PC-3 (cell line): ENCODE measurements at regions not wholly inside any gene's neighbourhood (a gene's known extent, or its start where the extent isn't known, plus 50 kb on each side); places are given as distances from the start of the nearest gene placed in this dataset.

Experiments used
- ATAC-seq: fragments of 200-7000 bp; cut with Tn5 transposase; 2 replicates; pipeline ENCODE4 v1.9.1; 2020; ENCODE audit warnings: mild to moderate bottlenecking, moderate library complexity
- BruUV-seq: library from RNA; stranded (reverse); fragments of 400-500 nt; replicated peaks from 2 replicates; lab custom pipeline; 2021; lab: Mats Ljungman, UMichigan
- CTCF ChIA-PET: fragments of 300-600 bp; sonication (Branson Sonifier 250); formaldehyde crosslinking; loops from one replicate; lab custom pipeline; 2022; ENCODE audit warnings: antibody characterized with exemption; lab: Charles Lee
- POLR2A ChIA-PET: fragments of 300-600 bp; sonication (Branson Sonifier 250); formaldehyde crosslinking; loops from one replicate; lab custom pipeline; 2022; ENCODE audit warnings: antibody characterized with exemption; ENCODE audit not compliant: unreplicated experiment; lab: Charles Lee
- DNase-seq: peaks from one replicate; pipeline ENCODE4 v3.0.0-alpha.2; 2015
- H2AFZ ChIP-seq: fragments of 300-600 bp; sonication (generic); 2 replicates; pipeline ENCODE4 v1.6.0; 2016; ENCODE audit warnings: antibody characterized with exemption, low read length
- H3F3A ChIP-seq: fragments of 300-600 bp; sonication (generic); one replicate; pipeline ENCODE4 v1.6.0; 2017; ENCODE audit warnings: antibody characterized with exemption, low read length, control low read depth, mild to moderate bottlenecking; ENCODE audit not compliant: unreplicated experiment
- H3K27ac ChIP-seq: fragments of 300-600 bp; sonication (generic); 2 replicates; pipeline ENCODE4 v1.5.1; 2016; ENCODE audit warnings: mild to moderate bottlenecking, low read length
- H3K27me3 ChIP-seq: fragments of 300-600 bp; sonication (generic); 2 replicates; pipeline ENCODE4 v1.6.1; 2016; ENCODE audit warnings: low read length, mixed read lengths
- H3K36me3 ChIP-seq: fragments of 300-600 bp; sonication (generic); 2 replicates; pipeline ENCODE4 v1.6.1; 2016; ENCODE audit warnings: low read depth, mixed run types, low read length, mixed read lengths
- H3K4me1 ChIP-seq: fragments of 300-600 bp; sonication (generic); 2 replicates; pipeline ENCODE4 v1.5.1; 2016; ENCODE audit warnings: low read length; ENCODE audit not compliant: insufficient read depth
- H3K4me2 ChIP-seq: fragments of 300-600 bp; sonication (generic); 2 replicates; pipeline ENCODE4 v1.6.0; 2016; ENCODE audit warnings: low read length
- H3K4me3 ChIP-seq: fragments of 300-600 bp; sonication (generic); 2 replicates; pipeline ENCODE4 v1.5.1; 2016; ENCODE audit warnings: mild to moderate bottlenecking, low read length, mixed read lengths
- H3K79me2 ChIP-seq: fragments of 300-600 bp; sonication (generic); 2 replicates; pipeline ENCODE4 v1.6.1; 2017; ENCODE audit warnings: low read length, mixed read lengths
- H3K9ac ChIP-seq: fragments of 300-600 bp; sonication (generic); 2 replicates; pipeline ENCODE4 v1.6.0; 2016; ENCODE audit warnings: mild to moderate bottlenecking, low read length
- H3K9me2 ChIP-seq: fragments of 300-600 bp; sonication (generic); replicated peaks from 2 replicates; pipeline ENCODE4 v1.6.1; 2016; ENCODE audit warnings: mixed run types, low read length, mixed read lengths
- H3K9me3 ChIP-seq: fragments of 300-600 bp; sonication (generic); 2 replicates; pipeline ENCODE4 v1.6.1; 2016; ENCODE audit warnings: low read length, mixed read lengths
- H4K20me1 ChIP-seq: fragments of 300-600 bp; sonication (generic); 2 replicates; pipeline ENCODE4 v1.6.1; 2016; ENCODE audit warnings: low read length, mixed read lengths
- EZH2 ChIP-seq: fragments of 300-600 bp; sonication (generic); IDR thresholded peaks from one replicate; pipeline ENCODE4 v1.6.1; 2017; ENCODE audit warnings: antibody characterized with exemption, mild to moderate bottlenecking, low read length; ENCODE audit not compliant: unreplicated experiment
- EZH2phosphoT487 ChIP-seq: fragments of 300-600 bp; sonication (generic); IDR thresholded peaks from 2 replicates; pipeline ENCODE4 v1.6.1; 2018; ENCODE audit warnings: mild to moderate bottlenecking, antibody characterized with exemption, low read length, borderline replicate concordance
- intact Hi-C: fragments of 100-400 bp; cut with micrococcal nuclease; formaldehyde crosslinking; loops from 2 replicates; pipeline ENCODE4 v1.9.0; 2023
- TF ChIP-seq, protein P1 (sequence below): fragments of 300-600 bp; sonication (generic); conservative IDR thresholded peaks from 2 replicates; pipeline ENCODE4 v1.5.1; 2017; ENCODE audit warnings: antibody characterized with exemption, low read depth, mild to moderate bottlenecking, low read length

DNA sequence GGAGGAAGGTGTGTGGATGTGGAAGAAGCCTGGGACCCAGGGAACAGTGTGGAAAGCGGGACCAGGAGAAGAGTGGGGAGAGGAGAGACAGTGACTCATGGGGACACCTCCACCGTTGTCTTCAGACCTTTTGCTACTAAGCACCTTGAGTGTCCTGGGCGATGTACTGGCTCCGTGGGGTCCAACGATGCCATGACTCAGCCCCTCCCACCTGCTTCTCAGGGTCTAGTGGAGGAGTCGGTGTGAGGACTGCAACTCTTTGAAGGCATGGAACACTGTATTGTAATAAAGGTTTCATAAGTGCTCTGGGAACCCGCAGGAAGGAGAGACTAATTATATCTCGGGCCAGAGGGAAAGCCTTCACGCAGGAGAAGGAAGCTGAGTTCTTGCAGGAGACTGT is 166.9 kb upstream of the KL start:
- Histone ChIP-seq H3K9ac (no peak overlapping the region), H3K27me3 (no peaks in the 10 kb centered on the region), H3K27ac (no peak overlapping the region), H2AFZ (no peak overlapping the region), H3K4me1 (peaks cover 24% of the 10 kb centered on the region), H3F3A (no peaks in the 10 kb centered on the region), H3K4me3 (no peak overlapping the region), H3K9me3 (no peaks in the 10 kb centered on the region), H3K79me2 (no peaks in the 10 kb centered on the region), H3K9me2 (no peaks in the 10 kb centered on the region), H3K4me2 (no peak overlapping the region), H3K36me3 (no peaks in the 10 kb centered on the region), H4K20me1 (no peaks in the 10 kb centered on the region)
- ChIA-PET CTCF (no interaction called here), POLR2A (no interaction called here)
- DNase-seq, result no peak
- TF ChIP-seq EZH2 (no peak), EZH2phosphoT487 (no peak)
- TF ChIP-seq, protein P1, sequence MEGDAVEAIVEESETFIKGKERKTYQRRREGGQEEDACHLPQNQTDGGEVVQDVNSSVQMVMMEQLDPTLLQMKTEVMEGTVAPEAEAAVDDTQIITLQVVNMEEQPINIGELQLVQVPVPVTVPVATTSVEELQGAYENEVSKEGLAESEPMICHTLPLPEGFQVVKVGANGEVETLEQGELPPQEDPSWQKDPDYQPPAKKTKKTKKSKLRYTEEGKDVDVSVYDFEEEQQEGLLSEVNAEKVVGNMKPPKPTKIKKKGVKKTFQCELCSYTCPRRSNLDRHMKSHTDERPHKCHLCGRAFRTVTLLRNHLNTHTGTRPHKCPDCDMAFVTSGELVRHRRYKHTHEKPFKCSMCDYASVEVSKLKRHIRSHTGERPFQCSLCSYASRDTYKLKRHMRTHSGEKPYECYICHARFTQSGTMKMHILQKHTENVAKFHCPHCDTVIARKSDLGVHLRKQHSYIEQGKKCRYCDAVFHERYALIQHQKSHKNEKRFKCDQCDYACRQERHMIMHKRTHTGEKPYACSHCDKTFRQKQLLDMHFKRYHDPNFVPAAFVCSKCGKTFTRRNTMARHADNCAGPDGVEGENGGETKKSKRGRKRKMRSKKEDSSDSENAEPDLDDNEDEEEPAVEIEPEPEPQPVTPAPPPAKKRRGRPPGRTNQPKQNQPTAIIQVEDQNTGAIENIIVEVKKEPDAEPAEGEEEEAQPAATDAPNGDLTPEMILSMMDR, result no peak
- no peak for ATAC-seq
- intact Hi-C loops, result no loop called here
- BruUV-seq, result no TSS peak

DNA sequence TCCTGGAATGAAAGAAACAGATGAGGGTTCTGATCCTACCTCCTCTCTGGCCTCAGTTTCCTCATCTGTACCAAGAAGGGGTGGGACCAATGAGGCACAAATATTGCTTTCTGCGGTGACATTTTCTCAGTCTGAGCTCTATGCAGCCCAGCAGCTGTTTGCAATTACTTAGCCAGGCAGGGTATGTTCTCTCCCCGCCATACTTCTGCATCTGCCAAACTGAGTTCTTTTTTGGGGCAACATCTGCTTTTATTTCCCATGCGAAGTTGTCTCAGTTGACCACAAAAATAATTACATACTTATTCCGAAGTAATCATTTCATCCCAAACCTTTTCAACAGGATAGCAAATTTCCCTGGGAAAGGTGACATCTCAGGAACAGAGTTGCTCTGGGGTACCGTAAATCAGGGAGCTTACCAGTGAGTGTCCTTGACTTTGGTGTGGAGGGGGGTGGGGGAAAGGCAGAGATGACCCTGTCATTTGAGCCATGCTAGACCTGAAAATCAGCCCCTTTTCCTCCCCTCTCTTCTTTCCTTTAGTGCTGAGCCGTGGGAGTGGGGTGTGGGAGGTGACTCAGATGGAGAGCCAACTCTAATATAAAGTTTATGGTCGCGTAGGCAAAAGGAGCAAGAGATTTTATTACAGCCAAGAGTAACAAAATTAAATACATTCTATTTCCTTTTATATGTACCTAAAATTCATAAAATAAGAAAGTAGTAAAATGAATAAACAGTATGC is 165.7 kb upstream of the KL start:
- Histone ChIP-seq H3K9me3 (no peaks in the 10 kb centered on the region), H2AFZ (no peak overlapping the region), H3K4me1 (peaks cover 24% of the 10 kb centered on the region), H3K4me2 (no peak overlapping the region), H3K79me2 (no peaks in the 10 kb centered on the region), H3K9me2 (no peaks in the 10 kb centered on the region), H4K20me1 (no peaks in the 10 kb centered on the region), H3K27me3 (no peaks in the 10 kb centered on the region), H3K27ac (0 out of 2 replicates have a peak overlapping the region, but pooled peaks have one; percentile 34), H3F3A (no peaks in the 10 kb centered on the region), H3K4me3 (no peak overlapping the region), H3K36me3 (no peaks in the 10 kb centered on the region), H3K9ac (no peak overlapping the region)
- no TSS peak for BruUV-seq
- POLR2A ChIA-PET, result no interaction called here
- TF ChIP-seq EZH2 (no peak), EZH2phosphoT487 (no peak)
- TF ChIP-seq, protein P1, result no peak
- CTCF ChIA-PET, result no interaction called here
- intact Hi-C loops, result no loop called here
- DNase-seq, result no peak
- peak; percentile 68 for ATAC-seq
